ENCODE measurements at regions not wholly inside any gene's neighbourhood (a gene's known extent, or its start where the extent isn't known, plus 50 kb on each side); places are given as distances from the start of the nearest gene placed in this dataset.

- no peak for DNase-seq (ENCODE audit: low read depth)
- H3K4me3 ChIP-seq (ENCODE audit: low read depth, low read length) = no peak overlapping the region
- TF ChIP-seq CTCF (IDR thresholded peaks at IDR 0.05; ENCODE audit: insufficient read depth, low read depth, low read length) = no peak
Measured at GRCh38 chr3:19688767-19689166, 245.2 kb downstream of the EFHB start.

GRCh38 chr3:19668163-19668562 lies 265.9 kb downstream of the EFHB start:
- DNase-seq (ENCODE audit: low read depth) = no peak
- TF ChIP-seq CTCF (IDR thresholded peaks at IDR 0.05; ENCODE audit: insufficient read depth, low read depth, low read length) = no peak
- no peak overlapping the region for H3K4me3 ChIP-seq (ENCODE audit: low read depth, low read length)

- H3K4me3 ChIP-seq (ENCODE audit: low read depth, low read length) = no peak overlapping the region
- no peak for DNase-seq (ENCODE audit: low read depth)
- no peak for TF ChIP-seq CTCF (IDR thresholded peaks at IDR 0.05; ENCODE audit: insufficient read depth, low read depth, low read length)
Measured at GRCh38 chr3:19662486-19662885, 271.5 kb downstream of the EFHB start.

GRCh38 chr3:19652336-19652735 lies 281.7 kb downstream of the EFHB start:
- no peak overlapping the region for H3K4me3 ChIP-seq (ENCODE audit: low read depth, low read length)
- DNase-seq (ENCODE audit: low read depth) = no peak
- TF ChIP-seq CTCF (IDR thresholded peaks at IDR 0.05; ENCODE audit: insufficient read depth, low read depth, low read length) = no peak

GRCh38 chr3:19645093-19645492 lies 288.9 kb downstream of the EFHB start:
- TF ChIP-seq CTCF (IDR thresholded peaks at IDR 0.05; ENCODE audit: insufficient read depth, low read depth, low read length) = no peak
- no peak for DNase-seq (ENCODE audit: low read depth)
- H3K4me3 ChIP-seq (ENCODE audit: low read depth, low read length) = no peak overlapping the region

GRCh38 chr3:19644405-19644804 lies 289.6 kb downstream of the EFHB start:
- TF ChIP-seq CTCF (IDR thresholded peaks at IDR 0.05; ENCODE audit: insufficient read depth, low read depth, low read length) = no peak
- no peak overlapping the region for H3K4me3 ChIP-seq (ENCODE audit: low read depth, low read length)
- no peak for DNase-seq (ENCODE audit: low read depth)

GRCh38 chr3:19641408-19641807 lies 292.6 kb downstream of the EFHB start:
- DNase-seq (ENCODE audit: low read depth) = no peak
- TF ChIP-seq CTCF (IDR thresholded peaks at IDR 0.05; ENCODE audit: insufficient read depth, low read depth, low read length) = no peak

More at GRCh38 chr3:19641408-19641807, 292.6 kb downstream of the EFHB start:
- H3K4me3 ChIP-seq (ENCODE audit: low read depth, low read length) = no peak overlapping the region

Data from fibroblast of villous mesenchyme (primary cell).